NT2/D1 (cell line): ENCODE measurements at regions not wholly inside any gene's neighbourhood (a gene's known extent, or its start where the extent isn't known, plus 50 kb on each side); places are given as distances from the start of the nearest gene placed in this dataset.

Experiments
- YY1 ChIP-seq: IDR thresholded peaks from 2 replicates; pipeline ENCODE4 v1.6.1; 2011; ENCODE audit not compliant: insufficient read length, insufficient read depth
- ZNF274 ChIP-seq: IDR thresholded peaks from 2 replicates; pipeline ENCODE4 v1.6.1; 2011; ENCODE audit warnings: mild to moderate bottlenecking, low read depth, low read length

DNA sequence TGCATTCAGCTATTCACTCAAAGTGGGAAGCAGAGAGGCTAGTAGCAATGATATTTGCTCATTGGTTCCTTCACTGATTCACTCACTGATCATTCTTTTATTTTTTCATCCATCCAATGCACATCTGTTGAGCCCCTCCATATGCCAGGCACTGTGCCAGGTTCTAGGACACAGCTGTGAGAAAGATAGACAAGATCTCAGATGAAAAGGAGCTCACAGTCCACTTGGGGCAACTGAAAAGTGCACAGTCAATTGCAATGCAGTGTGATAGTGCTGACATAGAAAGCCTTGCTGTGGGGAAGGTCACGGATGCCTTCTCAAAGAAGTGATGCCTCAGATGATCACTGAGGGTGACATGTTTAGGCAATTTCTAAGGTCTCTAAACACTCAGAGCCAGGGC, 262.3 kb downstream of the PTEN start:
- TF ChIP-seq ZNF274 (no peak), YY1 (no peak)
